ENCODE measurements at regions not wholly inside any gene's neighbourhood (a gene's known extent, or its start where the extent isn't known, plus 50 kb on each side); places are given as distances from the start of the nearest gene placed in this dataset.

DNA sequence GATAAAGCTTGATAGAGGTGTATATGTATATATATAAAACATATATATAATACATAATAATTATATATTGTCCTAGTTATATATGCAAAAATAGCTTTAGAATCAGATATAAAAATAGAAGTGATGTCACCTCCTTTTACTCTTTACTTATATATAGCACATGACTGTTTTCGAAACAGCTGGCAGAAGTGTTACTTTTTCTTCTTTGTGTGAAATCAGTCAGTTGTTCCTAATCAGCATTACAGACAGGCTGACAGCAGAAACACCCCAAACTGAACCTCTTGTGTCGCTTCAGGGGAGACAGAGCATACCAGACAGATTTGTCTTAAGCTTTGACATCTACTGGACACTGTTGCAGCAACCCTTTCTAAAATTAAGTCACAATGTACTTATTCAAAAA lies 684.9 kb upstream of the CELF2 start:
- WGBS = 73% methylated on average over 2 of the region's 2 CpGs
- no peak for DNase-seq (ENCODE audit: low spot score)
- H3K4me1 ChIP-seq (ENCODE audit: control insufficient read depth in 4 of 4, insufficient read depth in 4 of 4, low read length in 3 of 4) = no peaks in the 10 kb centered on the region
- no peak overlapping the region for H3K9ac ChIP-seq (ENCODE audit: low read depth in 1 of 2, low read length in 2 of 2)
- TF ChIP-seq, protein P1, sequence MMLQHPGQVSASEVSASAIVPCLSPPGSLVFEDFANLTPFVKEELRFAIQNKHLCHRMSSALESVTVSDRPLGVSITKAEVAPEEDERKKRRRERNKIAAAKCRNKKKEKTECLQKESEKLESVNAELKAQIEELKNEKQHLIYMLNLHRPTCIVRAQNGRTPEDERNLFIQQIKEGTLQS (IDR thresholded peaks at IDR 0.05) = no peak
- no peak for TF ChIP-seq TAF1 (conservative IDR thresholded peaks at IDR 0.05)
- TF ChIP-seq, protein P2, sequence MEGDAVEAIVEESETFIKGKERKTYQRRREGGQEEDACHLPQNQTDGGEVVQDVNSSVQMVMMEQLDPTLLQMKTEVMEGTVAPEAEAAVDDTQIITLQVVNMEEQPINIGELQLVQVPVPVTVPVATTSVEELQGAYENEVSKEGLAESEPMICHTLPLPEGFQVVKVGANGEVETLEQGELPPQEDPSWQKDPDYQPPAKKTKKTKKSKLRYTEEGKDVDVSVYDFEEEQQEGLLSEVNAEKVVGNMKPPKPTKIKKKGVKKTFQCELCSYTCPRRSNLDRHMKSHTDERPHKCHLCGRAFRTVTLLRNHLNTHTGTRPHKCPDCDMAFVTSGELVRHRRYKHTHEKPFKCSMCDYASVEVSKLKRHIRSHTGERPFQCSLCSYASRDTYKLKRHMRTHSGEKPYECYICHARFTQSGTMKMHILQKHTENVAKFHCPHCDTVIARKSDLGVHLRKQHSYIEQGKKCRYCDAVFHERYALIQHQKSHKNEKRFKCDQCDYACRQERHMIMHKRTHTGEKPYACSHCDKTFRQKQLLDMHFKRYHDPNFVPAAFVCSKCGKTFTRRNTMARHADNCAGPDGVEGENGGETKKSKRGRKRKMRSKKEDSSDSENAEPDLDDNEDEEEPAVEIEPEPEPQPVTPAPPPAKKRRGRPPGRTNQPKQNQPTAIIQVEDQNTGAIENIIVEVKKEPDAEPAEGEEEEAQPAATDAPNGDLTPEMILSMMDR (IDR thresholded peaks at IDR 0.05; ENCODE audit: low read depth, low read length, missing input control) = no peak
- TF ChIP-seq FOXA2 (IDR thresholded peaks at IDR 0.05) = no peak
- no peak for TF ChIP-seq HNF4G (IDR thresholded peaks at IDR 0.05)
- no peak for TF ChIP-seq RXRA (IDR thresholded peaks at IDR 0.05)
- TF ChIP-seq, protein P3, sequence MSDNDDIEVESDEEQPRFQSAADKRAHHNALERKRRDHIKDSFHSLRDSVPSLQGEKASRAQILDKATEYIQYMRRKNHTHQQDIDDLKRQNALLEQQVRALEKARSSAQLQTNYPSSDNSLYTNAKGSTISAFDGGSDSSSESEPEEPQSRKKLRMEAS (IDR thresholded peaks at IDR 0.05) = no peak
- no peak for TF ChIP-seq SP1 (IDR thresholded peaks at IDR 0.05)
- no peak for TF ChIP-seq EGR1 (IDR thresholded peaks at IDR 0.05; ENCODE audit: low read depth in 2 of 2)
- no peak for TF ChIP-seq YY1 (IDR thresholded peaks at IDR 0.05)
- no peak for TF ChIP-seq FOXA1 (IDR thresholded peaks at IDR 0.05)
- TF ChIP-seq, protein P4, sequence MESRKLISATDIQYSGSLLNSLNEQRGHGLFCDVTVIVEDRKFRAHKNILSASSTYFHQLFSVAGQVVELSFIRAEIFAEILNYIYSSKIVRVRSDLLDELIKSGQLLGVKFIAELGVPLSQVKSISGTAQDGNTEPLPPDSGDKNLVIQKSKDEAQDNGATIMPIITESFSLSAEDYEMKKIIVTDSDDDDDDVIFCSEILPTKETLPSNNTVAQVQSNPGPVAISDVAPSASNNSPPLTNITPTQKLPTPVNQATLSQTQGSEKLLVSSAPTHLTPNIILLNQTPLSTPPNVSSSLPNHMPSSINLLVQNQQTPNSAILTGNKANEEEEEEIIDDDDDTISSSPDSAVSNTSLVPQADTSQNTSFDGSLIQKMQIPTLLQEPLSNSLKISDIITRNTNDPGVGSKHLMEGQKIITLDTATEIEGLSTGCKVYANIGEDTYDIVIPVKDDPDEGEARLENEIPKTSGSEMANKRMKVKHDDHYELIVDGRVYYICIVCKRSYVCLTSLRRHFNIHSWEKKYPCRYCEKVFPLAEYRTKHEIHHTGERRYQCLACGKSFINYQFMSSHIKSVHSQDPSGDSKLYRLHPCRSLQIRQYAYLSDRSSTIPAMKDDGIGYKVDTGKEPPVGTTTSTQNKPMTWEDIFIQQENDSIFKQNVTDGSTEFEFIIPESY (IDR thresholded peaks at IDR 0.05) = no peak
- no peak for TF ChIP-seq GABPA (IDR thresholded peaks at IDR 0.05 in 1 of 2, conservative IDR thresholded peaks at IDR 0.05 in 1 of 2)
- H3K36me3 ChIP-seq (ENCODE audit: control insufficient read depth in 4 of 4, insufficient read depth in 3 of 4, low read depth in 1 of 4, low read length in 3 of 4) = no peaks in the 10 kb centered on the region
- no peak overlapping the region for H3K27ac ChIP-seq (ENCODE audit: low read depth in 1 of 2, low read length in 2 of 2)
- no peaks in the 10 kb centered on the region for H3K9me3 ChIP-seq (ENCODE audit: control insufficient read depth in 4 of 4, low read length in 3 of 4)
- no peaks in the 10 kb centered on the region for H3K27me3 ChIP-seq (ENCODE audit: control insufficient read depth in 4 of 4, insufficient read depth in 4 of 4, low read length in 3 of 4)
- H3K4me3 ChIP-seq (ENCODE audit: low read depth in 1 of 3, low read length in 3 of 3) = no peak overlapping the region

DNA sequence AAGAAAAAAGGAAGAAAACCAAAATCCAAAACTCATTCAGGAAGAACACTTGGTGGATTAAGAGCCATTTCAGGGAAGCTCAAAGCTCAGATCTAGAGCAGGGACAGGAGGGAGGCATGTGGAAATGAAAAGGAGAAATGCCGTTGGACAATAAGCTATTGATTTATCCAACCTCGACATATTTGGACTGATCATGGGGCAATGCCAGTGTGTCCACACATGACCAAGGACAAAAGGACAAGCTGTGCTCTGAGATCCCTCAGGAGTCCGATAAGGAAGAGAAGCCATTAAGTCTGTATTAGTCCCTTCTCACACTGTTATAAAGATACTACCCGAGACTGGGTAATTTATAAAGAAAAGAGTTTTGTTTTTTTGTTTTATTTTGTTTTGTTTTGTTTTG lies 684.0 kb upstream of the CELF2 start:
- Histone ChIP-seq H3K4me1 (ENCODE audit: control insufficient read depth in 4 of 4, insufficient read depth in 4 of 4, low read length in 3 of 4) (no peaks in the 10 kb centered on the region), H3K27me3 (ENCODE audit: control insufficient read depth in 4 of 4, insufficient read depth in 4 of 4, low read length in 3 of 4) (no peaks in the 10 kb centered on the region), H3K36me3 (ENCODE audit: control insufficient read depth in 4 of 4, insufficient read depth in 3 of 4, low read depth in 1 of 4, low read length in 3 of 4) (no peaks in the 10 kb centered on the region), H3K4me3 (ENCODE audit: low read depth in 1 of 3, low read length in 3 of 3) (no peak overlapping the region), H3K27ac (ENCODE audit: low read depth in 1 of 2, low read length in 2 of 2) (no peak overlapping the region), H3K9ac (ENCODE audit: low read depth in 1 of 2, low read length in 2 of 2) (no peak overlapping the region), H3K9me3 (ENCODE audit: control insufficient read depth in 4 of 4, low read length in 3 of 4) (no peaks in the 10 kb centered on the region)
- DNase-seq (ENCODE audit: low spot score) = no peak
- TF ChIP-seq RAD21 (IDR thresholded peaks at IDR 0.05) (no peak), YY1 (IDR thresholded peaks at IDR 0.05) (no peak), EGR1 (IDR thresholded peaks at IDR 0.05; ENCODE audit: low read depth in 2 of 2) (no peak), JUND (IDR thresholded peaks at IDR 0.05) (no peak), GABPA (IDR thresholded peaks at IDR 0.05 in 1 of 2, conservative IDR thresholded peaks at IDR 0.05 in 1 of 2) (no peak), NR2F2 (IDR thresholded peaks at IDR 0.05) (no peak), SP1 (IDR thresholded peaks at IDR 0.05) (no peak), RXRA (IDR thresholded peaks at IDR 0.05) (no peak)
- TF ChIP-seq, protein P2 (IDR thresholded peaks at IDR 0.05; ENCODE audit: low read depth, low read length, missing input control) = no peak
- WGBS = 74% methylated on average over 4 of the region's 4 CpGs
